Renal cortical epithelial cell (primary cell): ENCODE measurements at regions not wholly inside any gene's neighbourhood (a gene's known extent, or its start where the extent isn't known, plus 50 kb on each side); places are given as distances from the start of the nearest gene placed in this dataset.

Experiments used
- DNase-seq: peaks from one replicate; pipeline ENCODE4 v3.0.0-alpha.2; 2011; ENCODE audit warnings: low read depth

- DNase-seq: no peak
These were observed 50.9 kb upstream of the A1CF start for GRCh38 chr10:50936335-50936734.

GRCh38 chr10:50937230-50937907 is 51.9 kb upstream of the A1CF start:
- peak; percentile 62 for DNase-seq

- no peak for DNase-seq
These were observed 56.2 kb upstream of the A1CF start for GRCh38 chr10:50941629-50942028.

DNA sequence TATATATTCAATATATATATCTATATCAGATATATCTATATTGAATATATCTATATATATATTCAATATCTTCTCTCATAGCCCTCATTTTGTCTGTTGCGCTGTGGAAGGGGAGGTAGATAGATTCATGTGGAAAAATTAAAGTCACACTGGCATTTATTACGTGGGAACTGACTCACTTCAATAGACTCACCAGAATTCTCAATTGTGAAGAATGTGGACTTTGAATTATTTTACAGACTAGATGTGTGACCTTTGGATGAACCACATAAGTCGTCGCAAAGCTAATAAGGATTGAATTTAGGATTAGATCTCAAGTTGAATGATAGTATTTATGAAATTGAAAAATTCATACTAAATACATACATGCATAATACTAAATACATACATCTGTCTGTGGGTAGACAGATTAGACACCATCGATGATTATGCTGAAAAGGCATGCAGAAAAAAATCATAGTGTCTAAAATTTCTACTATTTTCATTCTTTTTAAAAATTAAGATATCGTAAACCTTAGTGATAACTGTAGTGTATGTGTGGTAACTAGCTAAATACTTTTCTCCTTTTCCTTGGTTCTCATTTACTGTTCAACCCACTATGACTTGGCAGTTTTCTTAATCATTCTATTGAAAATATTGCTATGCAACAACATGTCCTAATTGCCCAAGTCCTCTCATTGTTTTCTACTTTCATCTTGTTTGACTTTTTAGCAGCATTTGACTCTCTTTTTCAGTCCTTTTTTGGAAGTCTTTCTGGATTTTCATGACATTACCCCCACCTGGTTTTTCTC is 61.8 kb upstream of the A1CF start:
- peak; percentile 13 for DNase-seq

- DNase-seq: no peak
These were observed 65.9 kb upstream of the A1CF start for GRCh38 chr10:50951365-50951764.

DNA sequence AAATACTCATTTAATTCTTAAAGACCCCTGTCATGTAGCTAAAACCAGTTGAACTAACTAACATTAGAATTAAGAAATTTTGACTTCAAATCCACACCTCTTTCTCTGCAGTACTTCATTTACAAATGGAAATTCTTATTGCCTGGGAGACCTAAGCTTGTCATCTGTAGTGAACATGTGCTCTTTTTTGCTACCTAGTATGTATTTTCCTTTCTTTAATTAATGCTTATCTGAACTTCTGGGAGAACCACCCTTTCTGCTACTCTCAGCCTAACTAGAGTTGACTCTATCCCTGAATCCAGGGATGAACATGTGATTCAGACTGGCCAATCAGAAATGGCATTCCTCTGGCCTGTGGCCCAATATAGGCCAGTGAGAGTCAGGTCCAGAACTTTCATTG is 75.9 kb upstream of the A1CF start:
- DNase-seq: no peak

DNA sequence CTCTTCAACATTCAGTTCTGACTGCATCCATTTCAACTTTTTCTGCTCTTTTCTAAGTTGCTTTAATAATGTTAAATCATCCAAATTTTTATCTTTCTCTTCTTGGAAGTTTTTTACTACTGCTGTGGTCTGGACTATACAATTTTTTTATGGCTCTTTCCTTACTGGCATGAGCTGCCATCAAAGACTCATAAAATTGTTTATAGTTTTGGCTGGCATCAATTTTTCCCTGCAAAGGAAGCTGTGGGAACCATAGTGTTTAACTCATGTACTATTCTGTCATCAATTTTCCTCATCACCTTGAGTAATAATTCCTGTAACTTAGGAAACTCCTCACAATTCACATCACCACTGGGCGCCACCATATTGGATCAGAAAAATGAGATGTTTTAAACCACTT is 77.6 kb upstream of the A1CF start:
- no peak for DNase-seq

- DNase-seq: peak; percentile 8
These were observed 83.1 kb upstream of the A1CF start for GRCh38 chr10:50968386-50969091.

DNA sequence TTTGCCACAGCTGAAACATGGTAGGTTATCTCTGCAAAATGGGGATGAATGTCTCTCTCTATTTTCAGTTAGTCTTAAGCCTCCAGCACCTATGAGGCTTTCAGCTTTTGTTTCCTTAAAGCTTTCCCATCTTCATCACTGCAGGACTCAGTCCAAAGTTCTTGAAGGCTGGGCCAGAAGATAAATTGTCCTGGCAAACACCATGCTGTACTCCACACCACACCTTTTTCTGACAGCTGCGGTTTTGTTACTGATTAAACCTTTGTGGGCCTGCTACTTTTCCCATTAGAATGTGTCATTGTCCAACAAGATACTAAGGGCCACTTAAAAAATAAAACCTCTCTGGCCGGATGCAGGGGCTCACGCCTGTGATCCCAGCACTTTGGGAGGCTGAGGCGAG is 87.2 kb upstream of the A1CF start:
- peak; percentile 89 for DNase-seq

DNA sequence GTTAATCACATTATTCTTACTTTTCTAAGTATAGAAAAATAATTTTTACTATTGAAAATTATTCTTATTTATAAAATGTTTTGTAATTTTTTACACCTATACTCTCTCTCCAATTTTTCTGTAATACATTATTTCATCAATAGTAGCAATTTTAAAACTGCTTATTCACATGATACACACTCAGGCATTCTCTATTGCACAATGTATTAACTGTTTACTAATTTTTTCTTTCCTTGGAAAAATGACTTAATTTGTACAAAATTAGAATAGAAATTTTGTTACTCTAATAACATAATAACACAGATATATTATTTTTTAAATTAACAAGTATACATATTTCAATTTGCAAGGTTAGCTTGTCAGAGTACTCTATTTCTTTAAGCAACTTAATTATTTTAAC is 92.9 kb upstream of the PRKG1 start:
- DNase-seq: no peak

DNA sequence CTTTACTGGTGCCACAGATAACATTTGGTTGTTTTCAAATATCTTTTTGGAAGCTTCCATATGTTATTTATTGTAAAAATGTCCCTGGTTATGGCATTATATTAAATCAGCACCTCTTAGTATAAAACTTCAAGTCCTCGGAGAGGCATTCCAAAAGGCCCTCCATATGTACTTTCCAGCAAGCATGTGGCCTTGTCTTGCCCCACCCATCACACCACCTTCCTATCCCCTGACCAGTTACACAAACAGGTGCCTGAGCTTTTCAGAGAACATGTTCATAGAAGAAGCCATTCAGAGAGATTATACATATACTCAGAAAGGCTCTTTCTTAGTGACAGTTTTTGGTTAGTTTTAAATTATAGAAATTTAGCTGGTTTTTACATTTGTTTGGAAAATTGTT is 92.4 kb upstream of the PRKG1 start:
- DNase-seq: no peak

GRCh38 chr10:50982989-50983388 is 91.3 kb upstream of the PRKG1 start:
- no peak for DNase-seq

- no peak for DNase-seq
These were observed 86.4 kb upstream of the PRKG1 start for GRCh38 chr10:50987934-50988333.

- peak; percentile 34 for DNase-seq
These were observed 85.5 kb upstream of the PRKG1 start for GRCh38 chr10:50988792-50989191.

DNA sequence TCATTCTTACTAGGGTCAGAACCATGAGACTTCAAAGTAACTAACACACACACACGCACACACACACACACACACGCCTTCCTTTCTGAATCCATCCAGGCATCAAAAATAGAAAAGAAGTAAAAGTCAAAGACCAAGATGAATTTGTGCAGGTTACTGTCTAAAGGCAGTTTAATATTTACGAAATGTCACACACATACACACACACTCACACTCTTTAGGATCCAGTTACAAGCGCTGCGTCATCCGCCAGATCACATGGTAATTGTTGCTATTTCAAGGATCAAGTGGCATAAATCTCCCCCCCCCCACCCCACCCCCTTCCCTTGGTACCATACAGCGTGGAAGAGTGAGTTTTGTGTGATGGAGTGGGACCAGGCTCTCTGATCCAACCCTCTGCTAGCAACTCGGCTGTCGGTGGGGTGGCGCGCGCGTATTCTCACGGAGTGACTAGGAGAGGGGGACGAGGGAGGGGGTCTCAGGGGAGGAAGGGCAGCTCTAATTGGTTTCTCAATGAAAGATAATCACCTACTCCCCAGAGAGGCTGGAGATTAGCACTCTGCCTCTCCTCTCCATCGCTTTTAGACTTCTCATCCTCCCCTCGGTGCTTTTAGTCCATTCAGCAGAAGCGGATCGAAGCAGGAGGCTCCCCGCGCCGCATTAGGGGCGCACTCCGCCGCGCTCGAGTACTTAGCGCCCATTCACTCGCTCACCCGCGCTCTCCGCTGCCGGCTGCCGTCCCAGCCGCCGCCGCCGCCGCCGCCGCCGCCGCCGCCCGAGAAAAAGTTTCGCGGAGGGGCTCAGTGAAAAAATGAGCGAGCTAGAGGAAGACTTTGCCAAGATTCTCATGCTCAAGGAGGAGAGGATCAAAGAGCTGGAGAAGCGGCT is 83.5 kb upstream of the PRKG1 start:
- DNase-seq: peak; percentile 58

DNA sequence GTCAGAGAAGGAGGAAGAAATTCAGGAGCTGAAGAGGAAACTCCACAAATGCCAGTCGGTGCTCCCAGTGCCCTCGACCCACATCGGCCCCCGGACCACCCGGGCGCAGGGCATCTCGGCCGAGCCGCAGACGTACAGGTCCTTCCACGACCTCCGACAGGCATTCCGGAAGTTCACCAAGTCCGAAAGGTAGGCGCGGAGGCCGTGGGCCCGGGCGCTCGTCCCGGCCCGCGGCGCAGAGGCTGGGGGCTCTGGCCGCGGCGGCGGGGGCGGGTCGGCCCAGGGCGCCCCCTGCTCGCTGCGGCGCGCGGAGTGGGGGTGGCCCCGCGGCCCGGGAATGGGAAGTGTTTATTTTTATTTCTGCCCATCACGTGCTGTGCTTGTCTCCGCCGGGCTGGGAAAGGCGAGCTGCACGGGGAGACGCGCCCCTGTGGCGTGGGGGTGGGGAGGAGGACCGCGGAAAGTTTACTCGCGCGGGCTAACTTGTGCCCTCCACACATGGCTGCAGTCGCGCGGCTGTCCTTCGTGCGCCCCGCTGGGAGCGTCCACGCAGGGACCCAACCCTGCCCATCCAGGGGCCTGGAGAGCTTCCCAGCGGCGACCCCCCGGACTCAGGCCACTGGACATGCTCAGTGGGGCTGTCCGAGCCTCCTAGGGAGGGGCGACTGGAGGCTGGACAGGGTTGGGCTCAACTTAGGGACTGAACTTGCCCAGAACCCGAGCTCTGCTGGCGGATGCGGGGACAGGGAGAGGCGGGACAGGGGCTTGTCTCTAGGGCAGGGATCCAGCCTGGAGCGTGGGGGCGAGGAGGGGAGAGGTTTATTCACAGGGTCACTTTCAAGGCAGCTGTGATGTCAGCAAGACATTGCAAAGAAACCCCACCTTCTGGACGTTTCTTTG is 82.6 kb upstream of the PRKG1 start:
- no peak for DNase-seq

GRCh38 chr10:50992356-50992901 is 81.9 kb upstream of the PRKG1 start:
- DNase-seq: no peak

DNA sequence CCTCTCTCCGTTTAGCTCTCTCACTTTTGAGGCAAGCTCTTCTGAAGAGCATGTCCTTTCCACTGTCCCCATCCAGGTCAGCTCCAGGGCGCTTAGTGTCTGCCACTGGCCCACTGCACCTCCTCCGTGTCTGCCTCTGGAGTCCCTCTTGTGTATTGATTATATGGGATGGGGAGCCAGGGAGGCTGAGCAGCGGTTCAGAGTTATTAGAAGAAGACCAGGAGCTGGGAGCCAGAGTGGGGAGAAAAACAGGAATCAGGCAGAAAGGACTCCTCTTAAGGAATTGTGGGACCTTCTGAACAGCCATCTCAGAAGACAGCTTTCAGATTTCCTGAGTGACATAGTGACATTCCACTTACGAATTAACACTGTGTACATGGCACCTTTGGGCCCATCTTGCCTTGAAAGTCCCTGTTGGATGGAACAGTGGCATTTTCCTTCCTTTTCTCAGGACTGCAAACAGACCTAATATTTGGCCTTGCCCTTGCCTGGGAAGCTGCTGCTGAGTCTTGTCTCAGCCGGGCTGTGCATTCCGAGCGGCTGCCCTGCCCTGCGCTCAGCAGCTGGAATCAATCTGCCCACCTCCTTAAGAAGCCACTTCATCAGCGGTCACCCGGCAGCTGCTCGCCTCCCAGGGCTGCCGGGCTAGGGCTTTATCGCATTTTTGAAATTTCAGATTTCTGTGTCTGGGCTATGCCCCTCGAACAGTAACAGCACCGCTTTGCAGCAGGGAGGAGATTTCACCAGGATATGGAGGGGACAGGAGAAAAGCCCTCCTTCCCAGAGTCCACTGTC is 81.1 kb upstream of the PRKG1 start:
- no peak for DNase-seq

- DNase-seq: no peak
These were observed 80.5 kb upstream of the PRKG1 start for GRCh38 chr10:50993771-50994251.

- no peak for DNase-seq
These were observed 76.8 kb upstream of the PRKG1 start for GRCh38 chr10:50997461-50997860.
